HCT116 (cell line): ENCODE measurements at regions not wholly inside any gene's neighbourhood (a gene's known extent, or its start where the extent isn't known, plus 50 kb on each side); places are given as distances from the start of the nearest gene placed in this dataset.

Experiments
- ATAC-seq: fragments of 200-7000 bp; cut with Tn5 transposase; 2 replicates; pipeline ENCODE4 v1.9.1; 2020; ENCODE audit warnings: mild to moderate bottlenecking, moderate library complexity
- BruUV-seq: library from RNA; stranded (reverse); fragments of 400-500 nt; replicated peaks from 2 replicates; lab custom pipeline; 2021; lab: Mats Ljungman, UMichigan
- CTCF ChIA-PET: fragments of 300-600 bp; sonication (Branson Sonifier 250); formaldehyde crosslinking; loops from one replicate; lab custom pipeline; 2021; ENCODE audit warnings: antibody characterized with exemption; lab: Charles Lee
- POLR2A ChIA-PET: fragments of 300-600, 350-600 bp; sonication (Branson Sonifier 250); formaldehyde crosslinking; loops from one replicate; lab custom pipeline; 2021; ENCODE audit warnings: antibody characterized with exemption; lab: Charles Lee
- RAD21 ChIA-PET, 2 experiments: fragments of 300-600 bp; sonication (Branson Sonifier 250); formaldehyde crosslinking; loops; one replicate each; lab custom pipeline; 2023; ENCODE audit warnings: low total read pairs in 2 of 2; ENCODE audit not compliant: uncharacterized antibody in 2 of 2, unreplicated experiment in 2 of 2, low non-redundant PET in 1 of 2; lab: Charles Lee
- DNase-seq: peaks from one replicate; pipeline ENCODE4 v3.0.0-alpha.2; 2010; ENCODE audit warnings: low read depth, low spot score
- H2AFZ ChIP-seq: fragments of 200-600 bp; shearing (Covaris generic), sonication (generic); 2 replicates; pipeline ENCODE4 v1.6.1; 2017; ENCODE audit warnings: low read depth, mixed run types, mixed read lengths, antibody characterized with exemption, low read length; ENCODE audit not compliant: poor library complexity, severe bottlenecking
- H3K27ac ChIP-seq: 2 replicates; pipeline ENCODE4 v1.5.1; 2012; ENCODE audit warnings: low read depth, low read length
- H3K27me3 ChIP-seq: fragments of 200-600 bp; sonication (generic); 2 replicates; pipeline ENCODE4 v1.6.1; 2016; ENCODE audit warnings: mixed run types, low read length, mixed read lengths; ENCODE audit not compliant: insufficient read depth
- H3K36me3 ChIP-seq, 2 experiments: fragments of 200-500 bp in 1 of 2; fragments of 200-600 bp in 1 of 2; sonication (Bioruptor generic) in 1 of 2; sonication (generic) in 1 of 2; 2 replicates each; pipeline versions ENCODE4 v1.5.1 to v1.6.1; 2014 to 2016; ENCODE audit warnings: low read length in 2 of 2, inconsistent platforms in 1 of 2, mixed read lengths in 1 of 2, mixed run types in 1 of 2; ENCODE audit not compliant: insufficient read depth in 2 of 2, control insufficient read depth in 1 of 2
- H3K4me1 ChIP-seq, 2 experiments: fragments of 200-600 bp in 1 of 2; sonication (generic) in 1 of 2; 2 replicates each; pipeline versions ENCODE4 v1.5.1 to v1.6.1; 2012 to 2017; ENCODE audit warnings: low read length in 2 of 2, inconsistent platforms in 1 of 2, mild to moderate bottlenecking in 1 of 2, mixed read lengths in 1 of 2, mixed run types in 1 of 2, moderate library complexity in 1 of 2; ENCODE audit not compliant: insufficient read depth in 2 of 2, control insufficient read depth in 1 of 2
- H3K4me2 ChIP-seq: fragments of 200-600 bp; sonication (generic); 2 replicates; pipeline ENCODE4 v1.6.1; 2017; ENCODE audit warnings: mixed run types, low read length, mixed read lengths
- H3K4me3 ChIP-seq, 2 experiments: fragments of 200-600 bp in 1 of 2; sonication (generic) in 1 of 2; replicated peaks in 1 of 2; 2 replicates each; pipeline ENCODE4 v1.5.1; 2011 to 2016; ENCODE audit warnings: low read length in 2 of 2, control low read depth in 1 of 2, low read depth in 1 of 2, mild to moderate bottlenecking in 1 of 2, mixed read lengths in 1 of 2, mixed run types in 1 of 2
- H3K79me2 ChIP-seq: fragments of 200-600 bp; sonication (generic); 2 replicates; pipeline ENCODE4 v1.6.1; 2017; ENCODE audit warnings: mild to moderate bottlenecking, mixed run types, low read length, moderate library complexity, mixed read lengths; ENCODE audit not compliant: insufficient read depth
- H3K9ac ChIP-seq: fragments of 200-600 bp; sonication (generic); 2 replicates; pipeline ENCODE4 v1.6.1; 2016; ENCODE audit warnings: low read length, mixed read lengths
- H3K9me2 ChIP-seq: fragments of 200-600 bp; sonication (generic), shearing (Covaris generic); 2 replicates; pipeline ENCODE4 v1.6.1; 2017; ENCODE audit warnings: mixed run types, mild to moderate bottlenecking, moderate library complexity; ENCODE audit not compliant: insufficient read depth
- H3K9me3 ChIP-seq, 2 experiments: fragments of 200-500 bp in 1 of 2; fragments of 200-600 bp in 1 of 2; sonication (Bioruptor generic) in 1 of 2; sonication (generic) in 1 of 2; 2 replicates each; pipeline ENCODE4 v1.6.1; 2014 to 2017; ENCODE audit warnings: low read length in 2 of 2, mixed read lengths in 2 of 2, inconsistent platforms in 1 of 2, low read depth in 1 of 2, mild to moderate bottlenecking in 1 of 2, mixed run types in 1 of 2, moderate library complexity in 1 of 2; ENCODE audit not compliant: control insufficient read depth in 1 of 2, insufficient read depth in 1 of 2
- H4K20me1 ChIP-seq: fragments of 200-600 bp; sonication (generic), shearing (Covaris generic); 2 replicates; pipeline ENCODE4 v1.6.1; 2017; ENCODE audit warnings: mixed run types, mild to moderate bottlenecking, moderate library complexity; ENCODE audit not compliant: insufficient read depth
- CEBPB ChIP-seq: IDR thresholded peaks from 2 replicates; pipeline ENCODE4 v1.6.1; 2012; ENCODE audit warnings: low read depth
- ELF1 ChIP-seq: IDR thresholded peaks from 2 replicates; pipeline ENCODE4 v1.6.1; 2012; ENCODE audit warnings: low read depth, borderline replicate concordance
- EZH2 ChIP-seq: fragments of 200-600 bp; sonication (generic); IDR thresholded peaks from 2 replicates; pipeline ENCODE4 v1.6.1; 2017; ENCODE audit warnings: antibody characterized with exemption, mixed run types
- JUND ChIP-seq: IDR thresholded peaks from 2 replicates; pipeline ENCODE4 v1.6.1; 2012
- POLR2A ChIP-seq: IDR thresholded peaks from 2 replicates; pipeline ENCODE4 v1.7.0; 2011; ENCODE audit warnings: borderline replicate concordance; ENCODE audit not compliant: insufficient read depth, insufficient read length; ENCODE audit errors: extremely low read depth
- SIN3A ChIP-seq: IDR thresholded peaks from 2 replicates; pipeline ENCODE4 v1.6.1; 2012; ENCODE audit warnings: low read depth
- SRF ChIP-seq: IDR thresholded peaks from 2 replicates; pipeline ENCODE4 v1.6.1; 2012; ENCODE audit warnings: low read depth
- YY1 ChIP-seq: IDR thresholded peaks from 2 replicates; pipeline ENCODE4 v1.6.1; 2011; ENCODE audit warnings: low read length, low read depth, moderate library complexity, mild to moderate bottlenecking; ENCODE audit not compliant: insufficient replicate concordance; ENCODE audit errors: extremely low read depth
- intact Hi-C: fragments of 100-400 bp; cut with micrococcal nuclease; formaldehyde crosslinking; loops from 2 replicates; pipeline ENCODE4 v1.10.0; 2022
- TF ChIP-seq, protein P1 (sequence below), 3 experiments: fragments of 200-600 bp in 1 of 3; sonication (generic) in 1 of 3; IDR thresholded peaks in 2 of 3; conservative IDR thresholded peaks in 1 of 3; 2 replicates each; pipeline ENCODE4 v1.5.1; 2012 to 2017; ENCODE audit warnings: low read depth in 2 of 3, low read length in 2 of 3, antibody characterized with exemption in 1 of 3, borderline replicate concordance in 1 of 3, control low read depth in 1 of 3, mild to moderate bottlenecking in 1 of 3, mixed read lengths in 1 of 3, mixed run types in 1 of 3, moderate library complexity in 1 of 3; ENCODE audit not compliant: insufficient read depth in 1 of 3
- TF ChIP-seq, protein P2 (sequence below): IDR thresholded peaks from 2 replicates; pipeline ENCODE4 v1.6.1; 2012; ENCODE audit warnings: low read depth

GRCh38 chr2:144235050-144235449 lies 284.9 kb downstream of the ZEB2 start:
- POLR2A ChIA-PET = no interaction called here

DNA sequence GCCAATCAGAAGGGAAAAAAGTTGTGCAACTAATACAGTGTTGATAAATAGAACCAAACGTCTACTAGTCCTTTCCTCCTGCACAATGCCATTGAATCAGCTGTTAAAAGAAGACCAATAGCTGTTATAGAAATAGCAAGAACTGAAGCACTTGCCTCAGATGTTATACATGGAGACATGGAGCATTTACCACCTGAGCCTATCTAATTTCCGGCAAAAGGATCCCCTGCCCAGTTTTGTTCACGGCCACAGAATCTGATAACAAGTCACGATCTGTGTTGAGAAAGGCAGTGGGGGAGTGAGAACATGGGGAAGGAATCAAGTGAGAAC lies 285.4 kb downstream of the ZEB2 start:
- ChIA-PET POLR2A (no interaction called here), CTCF (no interaction called here)
- ATAC-seq = no peak

More at GRCh38 chr2:144235050-144235449, 284.9 kb downstream of the ZEB2 start:
- H3K79me2 ChIP-seq = no peaks in the 10 kb centered on the region
- no peak overlapping the region for H3K9ac ChIP-seq
- TF ChIP-seq CEBPB (no peak), JUND (no peak), YY1 (no peak), EZH2 (no peak), POLR2A (no peak), SIN3A (no peak)
- TF ChIP-seq, protein P1, sequence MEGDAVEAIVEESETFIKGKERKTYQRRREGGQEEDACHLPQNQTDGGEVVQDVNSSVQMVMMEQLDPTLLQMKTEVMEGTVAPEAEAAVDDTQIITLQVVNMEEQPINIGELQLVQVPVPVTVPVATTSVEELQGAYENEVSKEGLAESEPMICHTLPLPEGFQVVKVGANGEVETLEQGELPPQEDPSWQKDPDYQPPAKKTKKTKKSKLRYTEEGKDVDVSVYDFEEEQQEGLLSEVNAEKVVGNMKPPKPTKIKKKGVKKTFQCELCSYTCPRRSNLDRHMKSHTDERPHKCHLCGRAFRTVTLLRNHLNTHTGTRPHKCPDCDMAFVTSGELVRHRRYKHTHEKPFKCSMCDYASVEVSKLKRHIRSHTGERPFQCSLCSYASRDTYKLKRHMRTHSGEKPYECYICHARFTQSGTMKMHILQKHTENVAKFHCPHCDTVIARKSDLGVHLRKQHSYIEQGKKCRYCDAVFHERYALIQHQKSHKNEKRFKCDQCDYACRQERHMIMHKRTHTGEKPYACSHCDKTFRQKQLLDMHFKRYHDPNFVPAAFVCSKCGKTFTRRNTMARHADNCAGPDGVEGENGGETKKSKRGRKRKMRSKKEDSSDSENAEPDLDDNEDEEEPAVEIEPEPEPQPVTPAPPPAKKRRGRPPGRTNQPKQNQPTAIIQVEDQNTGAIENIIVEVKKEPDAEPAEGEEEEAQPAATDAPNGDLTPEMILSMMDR (IDR thresholded peaks at IDR 0.05 in 2 of 3, conservative IDR thresholded peaks at IDR 0.05 in 1 of 3; ENCODE audit: borderline replicate concordance in 1 of 3, insufficient read depth in 1 of 3, low read depth in 2 of 3, low read length in 2 of 3) = no peak
- TF ChIP-seq, all 23 proteins: peak for 0
- intact Hi-C loops = no loop called here
- Histone ChIP-seq H3K27me3 (no peaks in the 10 kb centered on the region), H3K9me3 (no peaks in the 10 kb centered on the region), H3K27ac (no peak overlapping the region), H3K4me1 (no peaks in the 10 kb centered on the region), H3K4me2 (no peak overlapping the region), H3K36me3 (no peaks in the 10 kb centered on the region), H2AFZ (no peak overlapping the region), H4K20me1 (no peaks in the 10 kb centered on the region), H3K9me2 (no peaks in the 10 kb centered on the region), H3K4me3 (no peak overlapping the region)
- ChIA-PET RAD21 (no interaction called here), CTCF (no interaction called here)
- BruUV-seq = no TSS peak
- DNase-seq (no peak), ATAC-seq (no peak)

More for the DNA sequence above, 285.4 kb downstream of the ZEB2 start:
- Histone ChIP-seq H3K9ac (no peak overlapping the region), H3K27me3 (no peaks in the 10 kb centered on the region), H3K36me3 (no peaks in the 10 kb centered on the region), H3K79me2 (no peaks in the 10 kb centered on the region), H3K9me2 (no peaks in the 10 kb centered on the region), H3K4me2 (no peak overlapping the region), H3K4me1 (no peaks in the 10 kb centered on the region), H2AFZ (no peak overlapping the region), H3K4me3 (no peak overlapping the region), H3K9me3 (no peaks in the 10 kb centered on the region), H4K20me1 (no peaks in the 10 kb centered on the region), H3K27ac (no peak overlapping the region)
- DNase-seq = no peak
- intact Hi-C loops = no loop called here
- RAD21 ChIA-PET = no interaction called here
- BruUV-seq = no TSS peak
- TF ChIP-seq SIN3A = no peak
- TF ChIP-seq, protein P2, sequence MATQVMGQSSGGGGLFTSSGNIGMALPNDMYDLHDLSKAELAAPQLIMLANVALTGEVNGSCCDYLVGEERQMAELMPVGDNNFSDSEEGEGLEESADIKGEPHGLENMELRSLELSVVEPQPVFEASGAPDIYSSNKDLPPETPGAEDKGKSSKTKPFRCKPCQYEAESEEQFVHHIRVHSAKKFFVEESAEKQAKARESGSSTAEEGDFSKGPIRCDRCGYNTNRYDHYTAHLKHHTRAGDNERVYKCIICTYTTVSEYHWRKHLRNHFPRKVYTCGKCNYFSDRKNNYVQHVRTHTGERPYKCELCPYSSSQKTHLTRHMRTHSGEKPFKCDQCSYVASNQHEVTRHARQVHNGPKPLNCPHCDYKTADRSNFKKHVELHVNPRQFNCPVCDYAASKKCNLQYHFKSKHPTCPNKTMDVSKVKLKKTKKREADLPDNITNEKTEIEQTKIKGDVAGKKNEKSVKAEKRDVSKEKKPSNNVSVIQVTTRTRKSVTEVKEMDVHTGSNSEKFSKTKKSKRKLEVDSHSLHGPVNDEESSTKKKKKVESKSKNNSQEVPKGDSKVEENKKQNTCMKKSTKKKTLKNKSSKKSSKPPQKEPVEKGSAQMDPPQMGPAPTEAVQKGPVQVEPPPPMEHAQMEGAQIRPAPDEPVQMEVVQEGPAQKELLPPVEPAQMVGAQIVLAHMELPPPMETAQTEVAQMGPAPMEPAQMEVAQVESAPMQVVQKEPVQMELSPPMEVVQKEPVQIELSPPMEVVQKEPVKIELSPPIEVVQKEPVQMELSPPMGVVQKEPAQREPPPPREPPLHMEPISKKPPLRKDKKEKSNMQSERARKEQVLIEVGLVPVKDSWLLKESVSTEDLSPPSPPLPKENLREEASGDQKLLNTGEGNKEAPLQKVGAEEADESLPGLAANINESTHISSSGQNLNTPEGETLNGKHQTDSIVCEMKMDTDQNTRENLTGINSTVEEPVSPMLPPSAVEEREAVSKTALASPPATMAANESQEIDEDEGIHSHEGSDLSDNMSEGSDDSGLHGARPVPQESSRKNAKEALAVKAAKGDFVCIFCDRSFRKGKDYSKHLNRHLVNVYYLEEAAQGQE = no peak
- TF ChIP-seq SRF = no peak
- TF ChIP-seq YY1 = no peak
- no peak for TF ChIP-seq CEBPB
- TF ChIP-seq EZH2 = no peak
- no peak for TF ChIP-seq ELF1
